Neural progenitor cell (in vitro differentiated cells): ENCODE measurements at regions not wholly inside any gene's neighbourhood (a gene's known extent, or its start where the extent isn't known, plus 50 kb on each side); places are given as distances from the start of the nearest gene placed in this dataset.

Source experiments
- DNase-seq: peaks from one replicate; pipeline ENCODE4 v3.0.0-alpha.2; 2016; ENCODE audit warnings: low spot score
- H2AFZ ChIP-seq: fragments of 200-600 bp; sonication (generic); replicated peaks from 2 replicates; pipeline ENCODE4 v1.6.1; 2016; ENCODE audit warnings: antibody characterized with exemption
- H3F3A ChIP-seq: fragments of 200-600 bp; sonication (generic); 2 replicates; pipeline ENCODE4 v1.6.1; 2016; ENCODE audit warnings: antibody characterized with exemption, low read depth
- H3K27ac ChIP-seq: fragments of 200-600 bp; sonication (generic); 2 replicates; pipeline ENCODE4 v1.5.1; 2016; ENCODE audit warnings: mild to moderate bottlenecking
- H3K27me3 ChIP-seq: fragments of 200-600 bp; sonication (generic); 2 replicates; pipeline ENCODE4 v1.6.1; 2016; ENCODE audit warnings: mild to moderate bottlenecking, moderate library complexity
- H3K36me3 ChIP-seq: fragments of 200-600 bp; sonication (generic); 2 replicates; pipeline ENCODE4 v1.5.1; 2016
- H3K4me1 ChIP-seq: fragments of 200-600 bp; sonication (generic); 2 replicates; pipeline ENCODE4 v1.6.1; 2016; ENCODE audit warnings: mixed run types
- H3K4me2 ChIP-seq: fragments of 200-600 bp; sonication (generic); 2 replicates; pipeline ENCODE4 v1.6.1; 2016
- H3K4me3 ChIP-seq: fragments of 200-600 bp; sonication (generic); 2 replicates; pipeline ENCODE4 v1.5.1; 2016
- H3K79me2 ChIP-seq: fragments of 200-600 bp; sonication (generic); 2 replicates; pipeline ENCODE4 v1.6.1; 2016; ENCODE audit warnings: low read depth
- H3K9ac ChIP-seq: fragments of 200-600 bp; sonication (generic); 2 replicates; pipeline ENCODE4 v1.6.1; 2016
- H3K9me3 ChIP-seq: fragments of 200-600 bp; sonication (generic); 2 replicates; pipeline ENCODE4 v1.5.1; 2016; ENCODE audit warnings: low read depth
- H4K20me1 ChIP-seq: fragments of 200-600 bp; sonication (generic); 2 replicates; pipeline ENCODE4 v1.6.1; 2016; ENCODE audit warnings: low read depth
- H3K27ac Mint-ChIP-seq: 3 replicates; pipeline ENCODE4 v1.8.0; 2021; ENCODE audit warnings: mixed read lengths
- H3K27me3 Mint-ChIP-seq: 2 replicates; pipeline ENCODE4 v1.8.0; 2022; ENCODE audit warnings: low read depth, mild to moderate bottlenecking, inconsistent platforms, moderate library complexity, mixed read lengths; ENCODE audit not compliant: insufficient read depth
- H3K36me3 Mint-ChIP-seq: 3 replicates; pipeline ENCODE4 v1.8.0; 2021; ENCODE audit warnings: mixed read lengths
- H3K4me1 Mint-ChIP-seq: 3 replicates; pipeline ENCODE4 v1.8.0; 2021; ENCODE audit warnings: mixed read lengths
- H3K4me3 Mint-ChIP-seq: 3 replicates; pipeline ENCODE4 v1.8.0; 2021; ENCODE audit warnings: mild to moderate bottlenecking, moderate library complexity, mixed read lengths
- H3K9me3 Mint-ChIP-seq: 3 replicates; pipeline ENCODE4 v1.8.0; 2020; ENCODE audit warnings: mixed read lengths
- EZH2 ChIP-seq: fragments of 200-600 bp; sonication (generic); IDR thresholded peaks from 2 replicates; pipeline ENCODE4 v1.6.1; 2017; ENCODE audit warnings: antibody characterized with exemption, mild to moderate bottlenecking, moderate library complexity
- EZH2phosphoT487 ChIP-seq: fragments of 200-600 bp; sonication (generic); IDR thresholded peaks from 2 replicates; pipeline ENCODE4 v1.6.1; 2017; ENCODE audit warnings: antibody characterized with exemption
- TF ChIP-seq, protein P1 (sequence below): fragments of 200-600 bp; sonication (generic); IDR thresholded peaks from 2 replicates; pipeline ENCODE4 v1.5.1; 2017; ENCODE audit warnings: antibody characterized with exemption, mild to moderate bottlenecking

- TF ChIP-seq EZH2, result no peak
- no peak for TF ChIP-seq EZH2phosphoT487
- TF ChIP-seq, protein P1, sequence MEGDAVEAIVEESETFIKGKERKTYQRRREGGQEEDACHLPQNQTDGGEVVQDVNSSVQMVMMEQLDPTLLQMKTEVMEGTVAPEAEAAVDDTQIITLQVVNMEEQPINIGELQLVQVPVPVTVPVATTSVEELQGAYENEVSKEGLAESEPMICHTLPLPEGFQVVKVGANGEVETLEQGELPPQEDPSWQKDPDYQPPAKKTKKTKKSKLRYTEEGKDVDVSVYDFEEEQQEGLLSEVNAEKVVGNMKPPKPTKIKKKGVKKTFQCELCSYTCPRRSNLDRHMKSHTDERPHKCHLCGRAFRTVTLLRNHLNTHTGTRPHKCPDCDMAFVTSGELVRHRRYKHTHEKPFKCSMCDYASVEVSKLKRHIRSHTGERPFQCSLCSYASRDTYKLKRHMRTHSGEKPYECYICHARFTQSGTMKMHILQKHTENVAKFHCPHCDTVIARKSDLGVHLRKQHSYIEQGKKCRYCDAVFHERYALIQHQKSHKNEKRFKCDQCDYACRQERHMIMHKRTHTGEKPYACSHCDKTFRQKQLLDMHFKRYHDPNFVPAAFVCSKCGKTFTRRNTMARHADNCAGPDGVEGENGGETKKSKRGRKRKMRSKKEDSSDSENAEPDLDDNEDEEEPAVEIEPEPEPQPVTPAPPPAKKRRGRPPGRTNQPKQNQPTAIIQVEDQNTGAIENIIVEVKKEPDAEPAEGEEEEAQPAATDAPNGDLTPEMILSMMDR, result no peak
- Mint-ChIP-seq H3K27ac (no peak overlapping the region), H3K36me3 (no peaks in the 10 kb centered on the region), H3K4me1 (peaks cover 10% of the 10 kb centered on the region), H3K4me3 (no peak overlapping the region), H3K27me3 (peaks cover 5% of the 10 kb centered on the region), H3K9me3 (peaks cover 2% of the 10 kb centered on the region)
- Histone ChIP-seq H3K36me3 (no peaks in the 10 kb centered on the region), H3K27me3 (no peaks in the 10 kb centered on the region), H3F3A (no peaks in the 10 kb centered on the region), H3K9ac (no peak overlapping the region), H2AFZ (no peak overlapping the region), H3K9me3 (no peaks in the 10 kb centered on the region), H3K79me2 (no peaks in the 10 kb centered on the region), H3K4me2 (no peak overlapping the region), H4K20me1 (no peaks in the 10 kb centered on the region), H3K4me3 (no peak overlapping the region), H3K4me1 (no peaks in the 10 kb centered on the region), H3K27ac (no peak overlapping the region)
- DNase-seq, result no peak
Measured at GRCh38 chr6:125655511-125655910, 93.9 kb upstream of the HEY2 start.

DNA sequence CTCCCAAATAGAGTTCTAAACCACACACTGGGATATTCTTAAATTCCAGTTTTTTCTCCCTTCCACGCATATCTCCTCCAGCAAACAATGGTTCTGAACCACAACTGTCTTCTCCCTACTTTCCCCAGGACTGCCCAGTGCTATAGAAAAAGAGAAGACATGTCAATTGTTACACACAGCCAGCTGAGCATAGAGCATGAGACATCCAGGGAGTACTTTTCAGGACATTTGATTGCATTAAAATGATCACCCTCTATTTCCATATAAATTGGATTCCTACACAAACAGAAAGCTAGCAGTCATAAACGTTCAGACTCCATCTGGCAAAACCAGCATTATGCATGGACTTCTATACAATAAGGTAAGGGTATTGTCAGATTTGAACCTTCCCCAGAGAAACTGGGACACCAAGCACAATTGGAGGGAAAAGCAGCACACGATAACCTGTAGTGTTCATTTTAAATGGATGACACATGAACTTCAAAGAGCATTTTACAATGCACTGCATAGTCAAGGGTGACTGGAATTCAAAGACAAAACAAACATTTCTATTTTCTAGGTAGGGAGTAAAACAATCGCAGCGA, 93.1 kb upstream of the HEY2 start:
- H3K36me3 ChIP-seq, result no peaks in the 10 kb centered on the region
- no peaks in the 10 kb centered on the region for H3K27me3 ChIP-seq
- H3F3A ChIP-seq, result no peaks in the 10 kb centered on the region
- no peaks in the 10 kb centered on the region for H4K20me1 ChIP-seq
- no peak overlapping the region for H3K27ac Mint-ChIP-seq
- H3K79me2 ChIP-seq, result no peaks in the 10 kb centered on the region
- no peaks in the 10 kb centered on the region for H3K4me1 ChIP-seq
- H3K4me3 Mint-ChIP-seq, result no peak overlapping the region
- H3K9me3 Mint-ChIP-seq, result peaks cover 2% of the 10 kb centered on the region
- DNase-seq, result no peak
- H2AFZ ChIP-seq, result no peak overlapping the region
- no peak overlapping the region for H3K27ac ChIP-seq
- no peak for TF ChIP-seq EZH2phosphoT487
- TF ChIP-seq, protein P1, result no peak
- TF ChIP-seq EZH2, result no peak
- no peak overlapping the region for H3K9ac ChIP-seq
- peaks cover 5% of the 10 kb centered on the region for H3K27me3 Mint-ChIP-seq
- no peaks in the 10 kb centered on the region for H3K9me3 ChIP-seq
- H3K4me2 ChIP-seq, result no peak overlapping the region
- no peak overlapping the region for H3K4me3 ChIP-seq
- peaks cover 10% of the 10 kb centered on the region for H3K4me1 Mint-ChIP-seq
- no peaks in the 10 kb centered on the region for H3K36me3 Mint-ChIP-seq

- Mint-ChIP-seq H3K9me3 (peaks cover 2% of the 10 kb centered on the region), H3K27ac (no peak overlapping the region), H3K4me3 (no peak overlapping the region), H3K36me3 (no peaks in the 10 kb centered on the region), H3K4me1 (peaks cover 14% of the 10 kb centered on the region), H3K27me3 (peaks cover 5% of the 10 kb centered on the region)
- H3K27ac ChIP-seq, result no peak overlapping the region
- TF ChIP-seq, protein P1, result no peak
- TF ChIP-seq EZH2phosphoT487, result no peak
- TF ChIP-seq EZH2, result no peak
- H3K4me2 ChIP-seq, result no peak overlapping the region
- H4K20me1 ChIP-seq, result no peaks in the 10 kb centered on the region
- no peaks in the 10 kb centered on the region for H3K4me1 ChIP-seq
- H3K27me3 ChIP-seq, result no peaks in the 10 kb centered on the region
- no peak overlapping the region for H3K9ac ChIP-seq
- no peak for DNase-seq
- no peaks in the 10 kb centered on the region for H3K36me3 ChIP-seq
- H3K9me3 ChIP-seq, result no peaks in the 10 kb centered on the region
- H2AFZ ChIP-seq, result no peak overlapping the region
- no peaks in the 10 kb centered on the region for H3K79me2 ChIP-seq
- H3F3A ChIP-seq, result no peaks in the 10 kb centered on the region
- no peak overlapping the region for H3K4me3 ChIP-seq
Measured at GRCh38 chr6:125658136-125658535, 91.3 kb upstream of the HEY2 start.
